Stimulated activated CD8-positive, alpha-beta memory T cell treated with anti-CD3 and anti-CD28 coated beads, Interleukin-7, amount 100 ng/mL, for 24 hours (primary cell): ENCODE measurements at regions not wholly inside any gene's neighbourhood (a gene's known extent, or its start where the extent isn't known, plus 50 kb on each side); places are given as distances from the start of the nearest gene placed in this dataset.
"Not testable (repeated sequence)": the region's sequence is repeated elsewhere in the genome, so short reads cannot be mapped to it uniquely, and the experiment has no call there.

Experiments used
- DNase-seq: peaks from one replicate; pipeline ENCODE4 v3.0.0-alpha.2; 2020; ENCODE audit warnings: low read depth

GRCh38 chr21:35982717-35983116 lies 77.6 kb downstream of the SETD4 start:
- DNase-seq = no peak

DNA sequence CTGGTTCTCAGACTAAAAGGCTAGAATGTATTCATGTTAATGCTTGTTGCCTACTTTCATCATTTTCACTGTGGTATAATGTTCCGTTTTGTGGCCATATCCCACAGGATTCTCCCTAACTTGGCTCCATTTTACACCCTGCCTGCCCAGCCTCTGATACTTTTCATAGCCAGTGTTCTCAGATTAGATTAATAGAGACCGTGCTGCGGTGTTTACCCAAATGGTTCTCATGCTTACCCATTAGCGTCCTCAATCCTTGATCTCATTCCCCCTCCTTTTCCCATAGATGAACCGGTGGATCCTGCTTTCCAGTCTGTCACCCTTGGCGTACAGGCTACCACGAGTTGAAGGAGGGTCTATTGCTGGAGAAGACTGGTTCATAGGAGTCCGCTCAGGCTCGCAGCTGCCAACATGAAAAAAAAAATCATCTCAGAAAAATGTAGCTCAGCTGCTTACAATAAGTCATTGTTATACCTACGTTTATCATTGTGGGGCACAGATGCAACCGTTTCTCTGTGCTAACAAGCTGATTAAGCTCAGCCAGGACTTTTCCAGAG lies 78.7 kb downstream of the SETD4 start:
- no peak for DNase-seq

- DNase-seq = no peak
These were observed 79.5 kb downstream of the SETD4 start for GRCh38 chr21:35980821-35981220.

DNA sequence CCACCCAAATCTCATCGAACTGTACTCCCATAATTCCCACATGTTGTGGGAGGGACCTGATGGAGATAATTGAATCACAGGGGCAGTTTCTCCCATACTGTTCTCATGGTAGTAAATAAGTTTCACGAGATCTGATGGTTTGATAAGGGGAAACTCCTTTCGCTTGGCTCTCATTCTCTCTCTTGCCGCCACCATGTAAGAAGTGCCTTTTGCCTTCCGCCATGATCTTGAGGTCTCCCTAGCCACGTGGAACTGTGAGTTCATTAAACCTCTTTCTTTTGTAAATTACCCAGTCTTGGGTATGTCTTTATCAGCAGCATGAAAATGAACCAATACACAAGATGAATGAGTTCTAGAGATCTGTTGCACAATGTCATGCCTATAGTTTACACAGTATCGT lies 82.5 kb downstream of the SETD4 start:
- not testable (repeated sequence) for DNase-seq

DNA sequence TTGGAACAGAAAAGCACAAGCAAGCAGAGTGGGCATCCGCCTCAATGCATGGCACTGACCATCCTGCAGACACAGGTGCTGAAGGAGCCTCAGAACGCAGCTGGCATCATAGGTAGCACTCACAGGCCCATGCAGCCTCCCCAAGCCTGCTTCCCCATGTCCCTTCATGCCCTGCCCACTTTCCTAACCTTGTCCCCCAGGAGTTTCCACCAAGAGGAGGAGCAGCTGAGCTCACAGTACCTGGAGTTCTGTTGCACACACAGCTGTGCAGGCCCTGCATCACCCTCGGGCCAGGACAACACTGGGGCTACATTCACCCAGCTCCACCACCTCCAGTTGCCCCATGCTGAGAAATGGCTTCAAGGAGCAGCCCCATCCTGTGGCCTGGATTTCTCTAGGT lies 83.4 kb downstream of the SETD4 start:
- no peak for DNase-seq

GRCh38 chr21:35976481-35976880 lies 83.8 kb downstream of the SETD4 start:
- DNase-seq = no peak

- DNase-seq = no peak
These were observed 85.6 kb downstream of the SETD4 start for GRCh38 chr21:35974775-35975174.

GRCh38 chr21:35971824-35972223 lies 88.5 kb downstream of the SETD4 start:
- no peak for DNase-seq

DNA sequence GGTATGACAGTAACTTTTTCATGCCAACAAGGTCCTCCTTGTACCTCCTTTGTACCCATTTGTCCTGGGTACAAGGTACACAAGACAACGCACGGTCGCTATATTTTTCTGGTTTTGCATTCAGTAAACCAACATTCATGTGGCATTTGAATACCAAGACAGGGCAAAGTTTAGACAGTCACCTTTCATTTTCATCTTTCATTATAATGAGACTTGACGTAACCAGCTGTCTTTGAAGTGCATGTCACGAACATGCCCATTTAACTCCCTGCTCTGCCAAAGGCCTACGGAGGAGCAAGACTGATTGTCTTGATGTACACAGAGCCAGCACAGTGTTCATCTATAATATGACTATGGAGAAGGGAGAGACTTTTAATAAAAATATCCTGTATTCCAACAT lies 91.0 kb downstream of the SETD4 start:
- no peak for DNase-seq

DNA sequence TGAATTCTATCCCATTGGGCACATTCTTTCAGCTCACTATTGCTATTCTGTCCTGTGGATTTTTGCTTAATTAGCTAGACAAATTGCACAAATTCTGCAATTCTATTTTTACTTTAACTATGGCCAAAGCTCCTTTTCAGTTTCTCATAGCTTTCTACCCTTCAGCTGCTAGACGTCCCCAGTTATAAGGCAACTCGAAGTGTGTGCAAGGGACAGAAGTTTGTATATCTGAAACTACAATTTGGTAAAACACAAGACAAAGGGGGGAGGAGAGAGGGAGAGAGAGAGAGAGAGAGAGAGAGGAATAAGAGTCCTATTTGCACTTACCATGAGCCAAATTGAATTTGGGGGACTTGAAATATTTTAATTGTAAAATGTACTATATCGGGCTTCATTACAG lies 91.8 kb downstream of the SETD4 start:
- no peak for DNase-seq

DNA sequence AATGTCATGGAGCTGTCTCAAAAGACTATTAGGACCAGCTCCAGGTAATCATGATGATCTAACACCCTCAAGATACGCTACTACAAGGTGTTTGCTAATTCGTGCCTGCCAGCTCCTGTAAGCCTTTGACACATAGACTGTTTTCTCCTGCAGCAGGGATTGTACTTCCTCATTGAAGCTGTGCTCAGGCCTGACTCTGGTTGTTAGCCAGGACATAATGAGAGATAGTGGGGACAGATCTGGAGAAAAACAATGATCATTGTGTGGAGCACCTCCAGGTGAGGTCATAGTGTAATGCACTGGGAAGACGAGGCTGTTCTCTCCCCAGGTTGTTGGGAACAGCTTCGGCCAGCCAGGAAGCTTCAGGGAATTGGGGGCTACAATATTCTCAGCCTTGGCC lies 94.6 kb downstream of the SETD4 start:
- no peak for DNase-seq

DNA sequence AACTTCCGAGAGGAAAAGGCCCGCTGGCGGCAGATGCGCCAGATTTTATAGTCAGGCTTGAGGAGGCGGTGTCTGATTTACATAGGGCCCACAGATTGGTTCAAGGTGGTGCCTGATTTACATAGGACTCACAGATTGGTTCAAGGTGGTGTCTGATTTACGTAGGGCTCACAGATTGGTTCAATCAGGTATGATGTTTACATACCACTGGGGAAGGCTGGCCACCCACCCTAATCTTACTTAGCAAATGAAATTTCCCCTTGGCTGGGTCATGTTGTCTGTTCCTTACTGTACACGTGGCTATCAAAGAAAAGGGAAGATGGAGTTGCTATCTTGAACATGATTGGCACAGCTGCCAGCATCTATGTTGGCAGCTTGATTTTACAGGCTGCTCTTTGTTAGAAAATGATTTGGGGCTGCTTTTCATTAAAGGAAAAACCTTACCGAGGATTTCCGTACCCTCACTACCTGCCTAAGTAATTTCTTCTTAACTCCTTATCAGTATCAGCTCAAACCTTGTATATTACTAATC lies 96.3 kb downstream of the SETD4 start:
- DNase-seq = no peak

DNA sequence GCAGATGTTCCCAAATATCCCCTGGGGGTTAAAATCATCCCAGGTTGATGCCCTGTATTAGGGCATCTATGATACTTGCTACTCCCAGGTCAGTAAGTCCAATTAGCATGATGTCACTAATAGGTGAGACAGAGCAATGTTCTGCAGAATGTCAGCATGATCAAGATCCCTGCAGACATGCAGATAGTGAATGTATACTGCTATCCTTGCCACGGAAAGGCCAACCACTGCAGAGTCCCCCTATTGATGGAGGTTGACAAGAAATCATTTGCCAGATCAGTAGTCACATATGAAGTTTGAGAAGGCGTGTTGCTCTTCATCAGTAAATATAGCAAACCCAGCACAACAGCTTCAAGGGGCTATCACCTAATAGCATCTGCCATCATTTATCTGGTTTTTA lies 97.4 kb downstream of the SETD4 start:
- no peak for DNase-seq

DNA sequence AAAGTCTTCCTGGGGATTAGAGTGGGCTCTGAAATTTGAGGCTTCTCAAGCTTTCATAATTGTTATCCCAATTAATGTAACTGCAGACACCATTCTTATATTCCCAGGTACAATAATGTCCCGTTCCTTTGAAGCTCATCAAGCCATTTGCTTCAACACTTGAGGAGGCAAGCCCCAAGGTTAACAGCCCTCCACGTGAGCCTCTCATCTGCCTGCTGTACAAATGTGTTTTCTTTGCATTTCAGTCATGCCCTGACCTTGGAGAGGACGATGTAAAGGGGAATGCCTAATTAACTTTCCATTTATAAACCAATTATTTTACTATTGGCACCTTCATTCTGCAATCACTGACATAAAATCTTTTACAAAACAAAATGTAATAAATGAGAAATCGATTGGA lies 106.3 kb downstream of the SETD4 start:
- DNase-seq = no peak

GRCh38 chr21:35953597-35953996 lies 106.7 kb downstream of the SETD4 start:
- no peak for DNase-seq

DNA sequence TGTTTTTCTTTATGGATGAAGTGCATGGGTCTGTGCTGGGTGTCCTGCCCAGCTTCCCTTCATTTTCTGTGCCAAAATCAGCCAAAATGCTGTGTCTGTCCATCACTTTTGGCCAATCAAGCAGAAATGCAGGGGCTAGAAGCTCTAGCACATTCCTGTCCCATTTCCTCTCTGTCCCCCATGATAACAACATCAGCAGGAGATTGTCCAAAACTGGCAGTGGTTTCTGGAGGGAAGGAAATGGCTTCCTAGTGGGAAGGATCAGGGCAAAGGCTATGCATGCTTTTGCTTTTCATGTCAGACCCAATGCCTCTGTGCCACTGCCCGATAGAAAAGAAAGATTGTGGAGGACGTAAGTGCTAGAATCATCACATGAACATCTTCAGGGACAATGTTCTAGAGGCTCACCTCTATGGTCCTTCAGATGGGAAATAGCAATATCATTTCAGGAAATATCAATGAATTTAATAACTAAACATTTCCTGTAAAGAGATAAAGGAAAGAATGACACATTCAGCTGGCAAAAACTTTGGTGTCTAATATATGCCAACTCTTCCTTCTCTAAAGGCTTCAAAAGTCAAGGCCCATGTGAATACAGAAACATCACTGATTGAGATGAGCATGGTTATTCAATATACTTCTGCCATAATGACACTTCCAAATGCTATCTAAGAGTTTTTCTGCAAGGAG lies 107.5 kb downstream of the SETD4 start:
- DNase-seq = no peak

DNA sequence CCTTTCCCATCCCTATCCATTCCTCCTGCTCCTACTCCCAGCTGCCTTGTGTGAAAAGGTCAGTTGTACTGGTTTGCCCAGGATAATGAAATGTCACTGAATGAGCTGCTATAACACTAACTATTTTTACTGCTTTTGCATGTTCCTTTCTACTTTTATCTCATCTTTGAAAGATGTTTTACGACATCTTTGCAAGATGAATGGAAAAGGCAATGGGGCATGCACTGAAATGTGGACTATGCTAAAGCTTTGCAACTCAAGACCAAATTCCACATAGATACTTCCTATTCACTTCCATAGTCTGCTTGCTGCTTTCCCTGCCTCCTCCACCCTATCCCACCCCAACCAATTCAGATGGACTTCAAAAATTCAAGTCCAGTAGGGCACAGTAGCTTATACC lies 111.3 kb downstream of the SETD4 start:
- DNase-seq = no peak

GRCh38 chr21:35945089-35945671 lies 115.1 kb downstream of the SETD4 start:
- no peak for DNase-seq

DNA sequence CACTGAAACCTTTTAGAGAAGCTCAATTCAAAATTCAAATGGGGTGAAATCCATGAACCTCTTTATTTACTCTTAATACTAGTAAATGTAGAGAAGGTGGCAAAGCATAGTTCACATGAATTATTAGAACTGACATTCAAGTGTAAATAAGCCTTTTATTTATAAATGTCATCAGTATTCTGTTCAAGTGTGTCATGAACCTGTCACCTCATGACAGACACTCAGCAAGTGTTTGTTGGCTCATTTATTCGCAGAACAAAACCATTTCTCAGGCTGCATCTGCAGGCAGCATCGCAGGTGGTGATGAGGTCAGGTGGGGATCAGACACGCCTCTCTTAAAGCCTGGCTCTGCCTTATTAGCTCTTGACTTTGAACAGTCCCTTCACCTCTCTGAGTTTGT lies 116.6 kb downstream of the SETD4 start:
- DNase-seq = no peak

GRCh38 chr21:35942211-35943144 lies 117.8 kb downstream of the SETD4 start:
- DNase-seq = no peak

GRCh38 chr21:35940074-35940927 lies 120.0 kb downstream of the SETD4 start:
- DNase-seq = no peak

DNA sequence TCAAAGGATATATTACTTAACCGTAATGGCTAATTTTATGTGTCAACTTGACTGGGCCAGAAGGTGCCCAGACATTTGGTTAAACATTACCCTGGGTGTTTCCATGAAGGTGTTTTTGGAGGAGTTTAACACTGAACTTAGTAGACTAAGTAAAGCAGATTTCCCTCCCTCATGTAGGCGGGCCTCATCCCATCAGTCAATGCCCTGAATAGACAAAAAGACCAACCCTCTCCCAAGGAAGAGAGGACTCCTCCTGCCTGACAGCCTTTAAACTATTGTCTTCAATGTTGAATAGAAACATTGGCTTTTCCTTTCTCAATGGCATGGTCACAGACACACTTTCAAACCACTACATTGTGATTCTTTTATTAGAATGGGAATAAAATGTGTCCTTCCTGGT lies 121.9 kb downstream of the SETD4 start:
- no peak for DNase-seq
